ENCODE measurements at regions not wholly inside any gene's neighbourhood (a gene's known extent, or its start where the extent isn't known, plus 50 kb on each side); places are given as distances from the start of the nearest gene placed in this dataset.

DNA sequence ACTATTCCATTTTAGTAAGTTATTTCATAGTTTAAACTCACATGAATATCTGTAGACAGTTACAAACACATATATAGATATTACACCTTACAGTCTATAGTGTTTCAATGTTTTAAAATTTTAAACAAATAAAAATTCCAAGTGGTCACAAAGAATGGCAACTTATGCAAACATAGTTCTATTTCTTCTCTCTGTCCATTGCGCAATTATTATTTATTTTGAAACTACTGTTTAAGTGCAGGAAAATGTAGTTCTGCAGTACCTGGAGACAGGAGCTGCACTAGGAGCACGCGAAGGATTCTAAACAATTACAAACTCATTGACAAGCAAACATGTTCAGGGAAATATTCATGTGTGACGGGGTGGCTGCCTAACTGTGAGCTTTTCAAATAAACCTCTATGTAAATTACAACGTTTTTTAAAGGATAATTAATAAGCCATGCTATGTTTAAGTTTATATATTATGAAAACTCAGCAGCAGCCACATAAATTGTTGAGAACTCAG lies 312.0 kb upstream of the DUSP10 start:
- TF ChIP-seq ZNF791 (tag by site-specific recombination; IDR thresholded peaks at IDR 0.05): no peak
- no peak for TF ChIP-seq CTCF (tag by site-specific recombination; IDR thresholded peaks at IDR 0.05)
- no peak for TF ChIP-seq ZNF184 (tag by site-specific recombination; IDR thresholded peaks at IDR 0.05)
- TF ChIP-seq ZBTB1 (tag by site-specific recombination; IDR thresholded peaks at IDR 0.05): no peak
- TF ChIP-seq, protein P1, sequence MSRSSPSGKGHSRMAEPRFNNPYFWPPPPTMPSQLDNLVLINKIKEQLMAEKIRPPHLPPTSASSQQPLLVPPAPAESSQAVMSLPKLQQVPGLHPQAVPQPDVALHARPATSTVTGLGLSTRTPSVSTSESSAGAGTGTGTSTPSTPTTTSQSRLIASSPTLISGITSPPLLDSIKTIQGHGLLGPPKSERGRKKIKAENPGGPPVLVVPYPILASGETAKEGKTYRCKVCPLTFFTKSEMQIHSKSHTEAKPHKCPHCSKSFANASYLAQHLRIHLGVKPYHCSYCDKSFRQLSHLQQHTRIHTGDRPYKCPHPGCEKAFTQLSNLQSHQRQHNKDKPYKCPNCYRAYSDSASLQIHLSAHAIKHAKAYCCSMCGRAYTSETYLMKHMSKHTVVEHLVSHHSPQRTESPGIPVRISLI (tag by site-specific recombination; IDR thresholded peaks at IDR 0.05): no peak
- no peak for TF ChIP-seq ZNF350 (tag by site-specific recombination; IDR thresholded peaks at IDR 0.05)
- TF ChIP-seq, protein P2, sequence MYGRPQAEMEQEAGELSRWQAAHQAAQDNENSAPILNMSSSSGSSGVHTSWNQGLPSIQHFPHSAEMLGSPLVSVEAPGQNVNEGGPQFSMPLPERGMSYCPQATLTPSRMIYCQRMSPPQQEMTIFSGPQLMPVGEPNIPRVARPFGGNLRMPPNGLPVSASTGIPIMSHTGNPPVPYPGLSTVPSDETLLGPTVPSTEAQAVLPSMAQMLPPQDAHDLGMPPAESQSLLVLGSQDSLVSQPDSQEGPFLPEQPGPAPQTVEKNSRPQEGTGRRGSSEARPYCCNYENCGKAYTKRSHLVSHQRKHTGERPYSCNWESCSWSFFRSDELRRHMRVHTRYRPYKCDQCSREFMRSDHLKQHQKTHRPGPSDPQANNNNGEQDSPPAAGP (tag by site-specific recombination; IDR thresholded peaks at IDR 0.05): no peak

All from HEK293 (cell line).